ENCODE measurements at regions not wholly inside any gene's neighbourhood (a gene's known extent, or its start where the extent isn't known, plus 50 kb on each side); places are given as distances from the start of the nearest gene placed in this dataset.

DNA sequence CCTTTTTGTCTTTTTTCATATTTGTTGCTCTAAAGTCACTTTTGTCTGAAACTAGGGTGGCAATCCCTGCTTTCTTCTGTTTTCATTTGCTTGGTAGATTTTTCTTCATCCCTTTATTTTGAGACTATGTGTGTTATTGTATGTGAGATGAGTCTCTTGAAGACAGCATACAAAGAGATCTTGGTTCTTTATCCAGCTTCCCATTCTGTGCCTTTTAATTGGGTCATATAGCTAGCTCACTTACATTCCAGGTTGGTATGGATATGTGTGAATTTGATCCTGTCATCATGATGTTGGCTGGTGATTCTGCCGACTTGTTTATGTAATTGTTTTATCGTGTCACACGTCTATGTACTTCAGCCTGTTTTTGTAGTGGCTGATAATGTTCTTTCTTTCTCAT lies 267.7 kb upstream of the MGAT4C start:
- TF ChIP-seq POLR2AphosphoS5 (IDR thresholded peaks at IDR 0.05; ENCODE audit: low read depth, low read length) (no peak), TAF1 (IDR thresholded peaks at IDR 0.05; ENCODE audit: low read depth, low read length) (no peak), POLR2A (IDR thresholded peaks at IDR 0.05; ENCODE audit: low read depth, low read length) (no peak)

Data from GM12891 (cell line).